Brain pericyte (primary cell): ENCODE measurements at regions not wholly inside any gene's neighbourhood (a gene's known extent, or its start where the extent isn't known, plus 50 kb on each side); places are given as distances from the start of the nearest gene placed in this dataset.

Experiments
- DNase-seq: peaks from one replicate; pipeline ENCODE4 v3.0.0-alpha.2; 2012; ENCODE audit warnings: low read depth, low spot score

- DNase-seq: no peak
Observed at GRCh38 chr6:71481011-71481410, 192.4 kb downstream of the OGFRL1 start.

GRCh38 chr6:71481801-71482200 is 193.2 kb downstream of the OGFRL1 start:
- DNase-seq: no peak

- DNase-seq: no peak
Observed at GRCh38 chr6:71482742-71483141, 194.1 kb downstream of the OGFRL1 start.

GRCh38 chr6:71486461-71486860 is 197.8 kb downstream of the OGFRL1 start:
- no peak for DNase-seq

- no peak for DNase-seq
Observed at GRCh38 chr6:71488186-71488585, 199.6 kb downstream of the OGFRL1 start.

- DNase-seq: no peak
Observed at GRCh38 chr6:71489736-71490135, 201.1 kb downstream of the OGFRL1 start.

- DNase-seq: no peak
Observed at GRCh38 chr6:71490876-71491275, 202.3 kb downstream of the OGFRL1 start.

GRCh38 chr6:71491844-71492243 is 203.2 kb downstream of the OGFRL1 start:
- no peak for DNase-seq

GRCh38 chr6:71492668-71493067 is 204.1 kb downstream of the OGFRL1 start:
- no peak for DNase-seq

GRCh38 chr6:71496018-71496721 is 207.6 kb downstream of the OGFRL1 start:
- no peak for DNase-seq

- no peak for DNase-seq
Observed at GRCh38 chr6:71496722-71497033, 208.1 kb downstream of the OGFRL1 start.

- DNase-seq: no peak
Observed at GRCh38 chr6:71498638-71499037, 210.0 kb downstream of the OGFRL1 start.

- DNase-seq: no peak
Observed at GRCh38 chr6:71499667-71500066, 211.1 kb downstream of the OGFRL1 start.

GRCh38 chr6:71502168-71502567 is 213.6 kb downstream of the OGFRL1 start:
- no peak for DNase-seq

- DNase-seq: no peak
Observed at GRCh38 chr6:71502956-71503355, 214.3 kb downstream of the OGFRL1 start.

GRCh38 chr6:71507183-71507582 is 218.6 kb downstream of the OGFRL1 start:
- DNase-seq: no peak

- DNase-seq: no peak
Observed at GRCh38 chr6:71509191-71510005, 220.8 kb downstream of the OGFRL1 start.

GRCh38 chr6:71510057-71510713 is 221.6 kb downstream of the OGFRL1 start:
- DNase-seq: peak; percentile 50

- DNase-seq: no peak
Observed at GRCh38 chr6:71510856-71511255, 222.2 kb downstream of the OGFRL1 start.

GRCh38 chr6:71512256-71512655 is 223.6 kb downstream of the OGFRL1 start:
- no peak for DNase-seq

GRCh38 chr6:71513036-71513435 is 224.4 kb downstream of the OGFRL1 start:
- no peak for DNase-seq

- DNase-seq: no peak
Observed at GRCh38 chr6:71523548-71523947, 234.9 kb downstream of the OGFRL1 start.

GRCh38 chr6:71524201-71524600 is 235.6 kb downstream of the OGFRL1 start:
- DNase-seq: no peak
